Astrocyte of the cerebellum (primary cell): ENCODE measurements at regions not wholly inside any gene's neighbourhood (a gene's known extent, or its start where the extent isn't known, plus 50 kb on each side); places are given as distances from the start of the nearest gene placed in this dataset.
A peak's percentile ranks its signal among the peaks of the same experiment; 100 is the strongest.

Experiments used
- DNase-seq: peaks from one replicate; pipeline ENCODE4 v3.0.0-alpha.2; 2011; ENCODE audit warnings: low read depth
- H3K4me3 ChIP-seq: 2 replicates; pipeline ENCODE4 v1.5.1; 2011; ENCODE audit warnings: mild to moderate bottlenecking, low read depth, low read length, moderate library complexity
- in situ Hi-C: cut with HindIII; loops from 2 replicates; pipeline ENCODE4 v1.10.0; 2017; ENCODE audit warnings: low sequenced_read_pairs
- TF ChIP-seq, protein P1 (sequence below): IDR thresholded peaks from 2 replicates; pipeline ENCODE4 v1.5.1; 2012; ENCODE audit warnings: low read length, low read depth, moderate library complexity, mild to moderate bottlenecking; ENCODE audit errors: missing control alignments

DNA sequence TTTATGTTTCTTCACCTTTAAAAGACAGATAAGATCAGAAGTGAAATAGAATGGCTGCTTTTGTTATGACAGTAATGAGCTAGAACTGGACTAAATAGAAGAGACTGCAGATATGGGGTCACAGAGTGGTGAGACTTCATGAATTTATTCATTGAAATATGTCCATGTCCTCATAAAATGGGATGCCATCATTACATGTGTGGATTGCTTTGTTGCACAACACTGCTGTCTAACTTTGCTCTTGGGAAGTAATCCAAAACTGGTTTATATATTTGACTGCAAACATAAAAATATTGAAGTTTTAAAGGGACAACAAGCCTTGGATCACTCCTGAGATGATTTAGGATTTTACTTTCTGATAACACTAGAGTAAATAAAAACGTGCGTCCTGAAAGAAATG is 209.2 kb upstream of the FAT4 start:
- TF ChIP-seq, protein P1, sequence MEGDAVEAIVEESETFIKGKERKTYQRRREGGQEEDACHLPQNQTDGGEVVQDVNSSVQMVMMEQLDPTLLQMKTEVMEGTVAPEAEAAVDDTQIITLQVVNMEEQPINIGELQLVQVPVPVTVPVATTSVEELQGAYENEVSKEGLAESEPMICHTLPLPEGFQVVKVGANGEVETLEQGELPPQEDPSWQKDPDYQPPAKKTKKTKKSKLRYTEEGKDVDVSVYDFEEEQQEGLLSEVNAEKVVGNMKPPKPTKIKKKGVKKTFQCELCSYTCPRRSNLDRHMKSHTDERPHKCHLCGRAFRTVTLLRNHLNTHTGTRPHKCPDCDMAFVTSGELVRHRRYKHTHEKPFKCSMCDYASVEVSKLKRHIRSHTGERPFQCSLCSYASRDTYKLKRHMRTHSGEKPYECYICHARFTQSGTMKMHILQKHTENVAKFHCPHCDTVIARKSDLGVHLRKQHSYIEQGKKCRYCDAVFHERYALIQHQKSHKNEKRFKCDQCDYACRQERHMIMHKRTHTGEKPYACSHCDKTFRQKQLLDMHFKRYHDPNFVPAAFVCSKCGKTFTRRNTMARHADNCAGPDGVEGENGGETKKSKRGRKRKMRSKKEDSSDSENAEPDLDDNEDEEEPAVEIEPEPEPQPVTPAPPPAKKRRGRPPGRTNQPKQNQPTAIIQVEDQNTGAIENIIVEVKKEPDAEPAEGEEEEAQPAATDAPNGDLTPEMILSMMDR: no peak
- DNase-seq: no peak
- in situ Hi-C loops: no loop called here
- no peak overlapping the region for H3K4me3 ChIP-seq

DNA sequence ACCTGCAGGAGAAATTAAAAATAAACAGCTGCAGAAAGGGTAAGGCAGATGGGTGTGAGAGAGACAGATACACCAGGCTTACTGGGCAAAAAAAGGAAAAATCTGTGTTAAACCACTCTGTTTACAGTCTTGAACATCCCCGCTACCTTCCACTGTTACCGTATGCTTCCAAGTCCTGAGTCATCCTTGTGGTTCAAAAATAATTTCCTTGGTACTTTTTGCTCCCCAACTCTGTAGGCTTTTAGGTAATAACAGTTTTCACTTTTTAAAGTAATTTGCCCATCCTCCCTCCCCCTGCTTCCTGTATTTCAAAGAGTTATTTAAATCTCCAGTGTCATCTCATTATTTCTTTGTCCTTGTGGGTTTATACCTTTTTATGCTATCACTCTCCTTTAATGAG is 210.1 kb upstream of the FAT4 start:
- peak; percentile 55 for DNase-seq
- in situ Hi-C loops: no loop called here
- TF ChIP-seq, protein P1: no peak
- H3K4me3 ChIP-seq: no peak overlapping the region

- TF ChIP-seq, protein P1: no peak
- in situ Hi-C loops: no loop called here
- no peak for DNase-seq
- H3K4me3 ChIP-seq: no peak overlapping the region
Measured at GRCh38 chr4:125101719-125102118, 213.0 kb upstream of the FAT4 start.

DNA sequence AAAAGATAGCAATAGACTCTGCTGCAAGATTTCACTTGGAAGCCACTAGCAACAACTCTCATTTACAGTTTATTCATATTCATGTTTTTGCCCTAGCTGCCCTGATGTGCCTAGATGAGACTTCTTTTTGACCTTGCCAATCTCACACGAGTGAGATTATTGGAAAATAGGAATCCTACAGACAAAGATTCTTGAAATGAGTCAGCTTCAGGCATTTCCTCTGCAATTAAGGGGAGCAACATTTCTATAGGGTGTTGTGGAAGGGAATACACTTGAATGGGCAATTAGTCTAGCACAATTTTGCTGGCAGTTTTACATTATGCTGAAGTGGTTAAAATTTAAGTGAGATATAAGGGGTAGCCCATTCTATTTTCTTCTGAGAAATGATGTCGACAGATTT is 217.0 kb upstream of the FAT4 start:
- in situ Hi-C loops: no loop called here
- TF ChIP-seq, protein P1: no peak
- no peak overlapping the region for H3K4me3 ChIP-seq

DNA sequence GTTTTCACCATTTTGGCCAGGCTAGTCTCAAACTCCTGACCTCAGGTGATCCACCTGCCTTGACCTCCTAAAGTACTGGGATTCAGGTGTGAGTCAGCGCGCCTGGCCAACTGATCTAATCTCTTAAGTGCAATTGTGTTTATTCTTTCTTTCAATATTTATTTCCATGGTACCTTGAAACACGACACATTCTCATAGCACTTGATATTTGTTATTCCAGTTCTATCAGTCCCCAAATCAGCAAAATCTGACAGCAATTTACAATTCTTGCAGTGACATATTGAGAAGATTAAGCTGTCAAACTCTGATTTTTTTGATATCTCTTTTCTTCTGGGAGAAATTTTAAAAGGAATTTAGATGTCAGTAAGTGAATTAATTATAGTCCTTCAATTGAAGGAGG is 218.1 kb upstream of the FAT4 start:
- in situ Hi-C loops: no loop called here
- DNase-seq: no peak
- TF ChIP-seq, protein P1: no peak
- H3K4me3 ChIP-seq: no peak overlapping the region

More for the DNA sequence above, 217.0 kb upstream of the FAT4 start:
- no peak for DNase-seq

DNA sequence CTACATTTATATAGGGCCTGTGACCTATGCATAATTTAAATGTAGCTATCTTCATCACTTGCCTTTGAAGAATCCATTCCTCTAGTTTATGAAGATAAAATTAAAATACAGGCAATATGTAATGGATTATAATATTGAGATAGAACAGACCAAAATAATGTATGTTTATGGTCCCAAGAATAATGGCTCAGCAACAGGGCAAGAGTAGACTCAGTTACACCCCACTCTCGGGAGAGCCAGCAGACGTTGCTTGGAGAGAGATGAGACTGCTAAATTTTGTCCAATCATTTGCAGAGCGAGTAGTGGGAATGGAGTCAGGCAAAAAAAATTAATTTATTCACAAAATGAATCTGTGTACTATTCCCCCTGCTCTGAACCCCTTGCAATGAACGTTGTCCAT is 223.2 kb upstream of the FAT4 start:
- in situ Hi-C loops: no loop called here
- H3K4me3 ChIP-seq: no peak overlapping the region
- TF ChIP-seq, protein P1: no peak
- DNase-seq: no peak

- in situ Hi-C loops: no loop called here
- TF ChIP-seq, protein P1: no peak
- DNase-seq: no peak
- no peak overlapping the region for H3K4me3 ChIP-seq
Measured at GRCh38 chr4:125091101-125091500, 223.7 kb upstream of the FAT4 start.
